ENCODE measurements at regions not wholly inside any gene's neighbourhood (a gene's known extent, or its start where the extent isn't known, plus 50 kb on each side); places are given as distances from the start of the nearest gene placed in this dataset.

DNA sequence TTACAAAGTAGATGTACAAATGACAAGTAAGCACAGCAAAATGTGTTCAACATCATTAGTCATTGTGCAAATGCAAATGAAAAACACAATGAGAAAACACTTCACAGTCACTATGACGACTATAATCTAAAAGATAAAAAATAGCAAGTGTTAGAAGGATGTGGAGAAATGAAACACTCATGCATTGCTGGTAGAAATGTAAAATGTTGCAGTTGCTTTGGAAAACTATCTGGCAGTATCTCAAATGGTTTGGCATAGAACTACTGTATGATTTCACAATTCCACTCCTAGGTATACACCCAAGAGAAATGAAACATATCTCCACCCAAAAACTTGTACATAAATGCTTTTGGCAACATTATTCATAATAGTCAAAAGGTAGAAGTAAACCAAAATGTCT is 459.7 kb upstream of the TRAM1L1 start:
- Mint-ChIP-seq H3K36me3 (no peaks in the 10 kb centered on the region), H3K9me3 (peaks cover 0 to 4% (median 2%) of the 10 kb centered on the region in 3 donors), H3K27me3 (no peaks in the 10 kb centered on the region), H3K4me1 (no peaks in the 10 kb centered on the region), H3K4me3 (no peak overlapping the region), H3K27ac (no peak overlapping the region)
- DNase-seq (no peak), ATAC-seq (replicated peaks in 1 of 4) (no peak)
- no peak overlapping the region for H3K27ac ChIP-seq (ENCODE audit: low read length)
- ChIA-PET CTCF (no interaction called here), POLR2A (no interaction called here)
- H3K36me3 ChIP-seq (ENCODE audit: control insufficient read depth in 2 of 2, extremely low read depth in 1 of 2, insufficient read depth in 1 of 2, low read length in 1 of 2) = no peaks in the 10 kb centered on the region
- no peaks in the 10 kb centered on the region for H3K4me1 ChIP-seq (ENCODE audit: control insufficient read depth in 1 of 2, extremely low read depth in 1 of 2, insufficient read depth in 2 of 2, low read length in 2 of 2)
- no peaks in the 10 kb centered on the region for H3K27me3 ChIP-seq (replicated peaks in 1 of 2; ENCODE audit: control insufficient read depth in 2 of 2, extremely low read depth in 1 of 2, insufficient read depth in 2 of 2, low read length in 1 of 2)
- no peak overlapping the region for H3K4me3 ChIP-seq (ENCODE audit: control insufficient read depth in 1 of 2, extremely low read depth in 1 of 2, low read length in 1 of 2)
- no peaks in the 10 kb centered on the region for H3K9me3 ChIP-seq
- no CpG with 5 or more reads among the region's 1 CpG for WGBS (ENCODE audit: insufficient coverage)

GRCh38 chr4:117549524-117549923 is 464.1 kb upstream of the TRAM1L1 start:
- ChIA-PET POLR2A (no interaction called here), CTCF (no interaction called here)
- H3K4me1 ChIP-seq (ENCODE audit: control insufficient read depth in 1 of 2, extremely low read depth in 1 of 2, insufficient read depth in 2 of 2, low read length in 2 of 2) = no peaks in the 10 kb centered on the region
- no peak overlapping the region for H3K27ac Mint-ChIP-seq
- no peak for ATAC-seq (replicated peaks in 1 of 4)
- no peaks in the 10 kb centered on the region for H3K36me3 ChIP-seq (ENCODE audit: control insufficient read depth in 2 of 2, extremely low read depth in 1 of 2, insufficient read depth in 1 of 2, low read length in 1 of 2)
- H3K9me3 Mint-ChIP-seq = peaks cover 4 to 9% (median 6%) of the 10 kb centered on the region in 3 donors
- H3K27ac ChIP-seq (ENCODE audit: low read length) = no peak overlapping the region
- no peak overlapping the region for H3K4me3 ChIP-seq (ENCODE audit: control insufficient read depth in 1 of 2, extremely low read depth in 1 of 2, low read length in 1 of 2)
- no peaks in the 10 kb centered on the region for H3K9me3 ChIP-seq
- WGBS (ENCODE audit: insufficient coverage) = no CpG with 5 or more reads among the region's 5 CpGs
- H3K27me3 ChIP-seq (replicated peaks in 1 of 2; ENCODE audit: control insufficient read depth in 2 of 2, extremely low read depth in 1 of 2, insufficient read depth in 2 of 2, low read length in 1 of 2) = no peaks in the 10 kb centered on the region
- no peak for DNase-seq
- no peak overlapping the region for H3K4me3 Mint-ChIP-seq
- H3K27me3 Mint-ChIP-seq = no peaks in the 10 kb centered on the region
- H3K4me1 Mint-ChIP-seq = no peaks in the 10 kb centered on the region
- H3K36me3 Mint-ChIP-seq = no peaks in the 10 kb centered on the region

DNA sequence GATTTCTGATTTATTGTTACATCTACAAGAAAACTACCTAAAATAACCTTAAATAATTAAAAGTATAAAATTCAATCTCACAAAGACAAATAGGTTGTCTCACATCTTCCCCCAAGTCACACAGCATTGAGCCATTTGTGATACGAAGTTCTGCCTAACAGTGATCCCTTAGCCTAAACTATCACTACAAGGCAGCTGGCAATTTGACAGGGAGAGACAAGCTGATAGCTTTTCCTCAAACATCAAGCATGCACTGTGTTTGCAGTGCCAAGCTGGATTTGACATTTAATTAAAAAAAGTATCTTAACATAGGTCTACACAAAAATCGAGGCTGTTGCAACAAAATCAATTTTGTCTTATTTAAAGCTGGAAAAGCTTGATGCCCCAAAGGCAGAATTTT is 464.7 kb upstream of the TRAM1L1 start:
- no peaks in the 10 kb centered on the region for H3K4me1 ChIP-seq (ENCODE audit: control insufficient read depth in 1 of 2, extremely low read depth in 1 of 2, insufficient read depth in 2 of 2, low read length in 2 of 2)
- DNase-seq (no peak), ATAC-seq (replicated peaks in 1 of 4) (no peak)
- H3K4me1 Mint-ChIP-seq = no peaks in the 10 kb centered on the region
- no peaks in the 10 kb centered on the region for H3K36me3 ChIP-seq (ENCODE audit: control insufficient read depth in 2 of 2, extremely low read depth in 1 of 2, insufficient read depth in 1 of 2, low read length in 1 of 2)
- no peaks in the 10 kb centered on the region for H3K27me3 ChIP-seq (replicated peaks in 1 of 2; ENCODE audit: control insufficient read depth in 2 of 2, extremely low read depth in 1 of 2, insufficient read depth in 2 of 2, low read length in 1 of 2)
- no peak overlapping the region for H3K4me3 ChIP-seq (ENCODE audit: control insufficient read depth in 1 of 2, extremely low read depth in 1 of 2, low read length in 1 of 2)
- no peaks in the 10 kb centered on the region for H3K36me3 Mint-ChIP-seq
- ChIA-PET CTCF (no interaction called here), POLR2A (no interaction called here)
- no peaks in the 10 kb centered on the region for H3K27me3 Mint-ChIP-seq
- peaks cover 4 to 9% (median 6%) of the 10 kb centered on the region in 3 donors for H3K9me3 Mint-ChIP-seq
- no peaks in the 10 kb centered on the region for H3K9me3 ChIP-seq
- WGBS (ENCODE audit: insufficient coverage) = 100% methylated on average over 1 of the region's 2 CpGs
- H3K4me3 Mint-ChIP-seq = no peak overlapping the region
- no peak overlapping the region for H3K27ac ChIP-seq (ENCODE audit: low read length)
- H3K27ac Mint-ChIP-seq = no peak overlapping the region

GRCh38 chr4:117560329-117560728 is 474.0 kb upstream of the NDST3 start:
- no peaks in the 10 kb centered on the region for H3K9me3 ChIP-seq
- no peak overlapping the region for H3K27ac Mint-ChIP-seq
- CTCF ChIA-PET = no interaction called here
- no peaks in the 10 kb centered on the region for H3K4me1 Mint-ChIP-seq
- no peaks in the 10 kb centered on the region for H3K36me3 Mint-ChIP-seq
- no peak overlapping the region for H3K27ac ChIP-seq (ENCODE audit: low read length)
- no peaks in the 10 kb centered on the region for H3K4me1 ChIP-seq (ENCODE audit: control insufficient read depth in 1 of 2, extremely low read depth in 1 of 2, insufficient read depth in 2 of 2, low read length in 2 of 2)
- no peaks in the 10 kb centered on the region for H3K27me3 Mint-ChIP-seq
- H3K4me3 Mint-ChIP-seq = no peak overlapping the region
- WGBS (ENCODE audit: insufficient coverage) = no CpG with 5 or more reads among the region's 1 CpG
- no peaks in the 10 kb centered on the region for H3K27me3 ChIP-seq (replicated peaks in 1 of 2; ENCODE audit: control insufficient read depth in 2 of 2, extremely low read depth in 1 of 2, insufficient read depth in 2 of 2, low read length in 1 of 2)
- no peak overlapping the region for H3K4me3 ChIP-seq (ENCODE audit: control insufficient read depth in 1 of 2, extremely low read depth in 1 of 2, low read length in 1 of 2)
- POLR2A ChIA-PET = no interaction called here
- ATAC-seq (replicated peaks in 1 of 4) (no peak), DNase-seq (no peak)
- H3K36me3 ChIP-seq (ENCODE audit: control insufficient read depth in 2 of 2, extremely low read depth in 1 of 2, insufficient read depth in 1 of 2, low read length in 1 of 2) = no peaks in the 10 kb centered on the region
- H3K9me3 Mint-ChIP-seq = peaks cover 0 to 13% (median 0%) of the 10 kb centered on the region in 3 donors

- no peak overlapping the region for H3K27ac ChIP-seq (ENCODE audit: low read length)
- H3K36me3 ChIP-seq (ENCODE audit: control insufficient read depth in 2 of 2, extremely low read depth in 1 of 2, insufficient read depth in 1 of 2, low read length in 1 of 2) = no peaks in the 10 kb centered on the region
- no CpG with 5 or more reads among the region's 2 CpGs for WGBS (ENCODE audit: insufficient coverage)
- H3K4me3 ChIP-seq (ENCODE audit: control insufficient read depth in 1 of 2, extremely low read depth in 1 of 2, low read length in 1 of 2) = no peak overlapping the region
- ChIA-PET CTCF (no interaction called here), POLR2A (no interaction called here)
- ATAC-seq (replicated peaks in 1 of 4) (no peak), DNase-seq (no peak)
- no peaks in the 10 kb centered on the region for H3K4me1 Mint-ChIP-seq
- H3K9me3 Mint-ChIP-seq = peaks cover 0 to 11% (median 5%) of the 10 kb centered on the region in 3 donors
- H3K36me3 Mint-ChIP-seq = no peaks in the 10 kb centered on the region
- no peaks in the 10 kb centered on the region for H3K27me3 ChIP-seq (replicated peaks in 1 of 2; ENCODE audit: control insufficient read depth in 2 of 2, extremely low read depth in 1 of 2, insufficient read depth in 2 of 2, low read length in 1 of 2)
- H3K4me1 ChIP-seq (ENCODE audit: control insufficient read depth in 1 of 2, extremely low read depth in 1 of 2, insufficient read depth in 2 of 2, low read length in 2 of 2) = no peaks in the 10 kb centered on the region
- no peak overlapping the region for H3K27ac Mint-ChIP-seq
- no peaks in the 10 kb centered on the region for H3K27me3 Mint-ChIP-seq
- no peaks in the 10 kb centered on the region for H3K9me3 ChIP-seq
- H3K4me3 Mint-ChIP-seq = no peak overlapping the region
These were observed 460.2 kb upstream of the NDST3 start for GRCh38 chr4:117574085-117574484.

GRCh38 chr4:117575850-117576249 is 458.4 kb upstream of the NDST3 start:
- Mint-ChIP-seq H3K27me3 (no peaks in the 10 kb centered on the region), H3K27ac (no peak overlapping the region), H3K36me3 (no peaks in the 10 kb centered on the region), H3K4me3 (no peak overlapping the region), H3K9me3 (peaks cover 0 to 11% (median 5%) of the 10 kb centered on the region in 3 donors), H3K4me1 (no peaks in the 10 kb centered on the region)
- Histone ChIP-seq H3K36me3 (ENCODE audit: control insufficient read depth in 2 of 2, extremely low read depth in 1 of 2, insufficient read depth in 1 of 2, low read length in 1 of 2) (no peaks in the 10 kb centered on the region), H3K27me3 (replicated peaks in 1 of 2; ENCODE audit: control insufficient read depth in 2 of 2, extremely low read depth in 1 of 2, insufficient read depth in 2 of 2, low read length in 1 of 2) (no peaks in the 10 kb centered on the region), H3K4me3 (ENCODE audit: control insufficient read depth in 1 of 2, extremely low read depth in 1 of 2, low read length in 1 of 2) (no peak overlapping the region), H3K9me3 (no peaks in the 10 kb centered on the region), H3K27ac (ENCODE audit: low read length) (no peak overlapping the region), H3K4me1 (ENCODE audit: control insufficient read depth in 1 of 2, extremely low read depth in 1 of 2, insufficient read depth in 2 of 2, low read length in 2 of 2) (no peaks in the 10 kb centered on the region)
- CTCF ChIA-PET = no interaction called here
- WGBS (ENCODE audit: insufficient coverage) = 91% methylated on average over 17 of the region's 24 CpGs
- POLR2A ChIA-PET = no interaction called here
- no peak for DNase-seq
- ATAC-seq (replicated peaks in 1 of 4) = peak in 1 of 4 experiments; percentile 53

GRCh38 chr4:117577686-117578311 is 456.5 kb upstream of the NDST3 start:
- CTCF ChIA-PET = no interaction called here
- Mint-ChIP-seq H3K9me3 (peaks cover 0 to 8% (median 5%) of the 10 kb centered on the region in 3 donors), H3K27me3 (no peaks in the 10 kb centered on the region)

More at GRCh38 chr4:117577686-117578311, 456.5 kb upstream of the NDST3 start:
- no peaks in the 10 kb centered on the region for H3K36me3 ChIP-seq (ENCODE audit: control insufficient read depth in 2 of 2, extremely low read depth in 1 of 2, insufficient read depth in 1 of 2, low read length in 1 of 2)
- no peak overlapping the region for H3K27ac ChIP-seq (ENCODE audit: low read length)
- 90% methylated on average over 2 of the region's 2 CpGs for WGBS (ENCODE audit: insufficient coverage)
- H3K4me1 ChIP-seq (ENCODE audit: control insufficient read depth in 1 of 2, extremely low read depth in 1 of 2, insufficient read depth in 2 of 2, low read length in 2 of 2) = no peaks in the 10 kb centered on the region
- no peaks in the 10 kb centered on the region for H3K4me1 Mint-ChIP-seq
- no peak overlapping the region for H3K4me3 ChIP-seq (ENCODE audit: control insufficient read depth in 1 of 2, extremely low read depth in 1 of 2, low read length in 1 of 2)
- DNase-seq (no peak), ATAC-seq (replicated peaks in 1 of 4) (no peak)
- H3K27me3 ChIP-seq (replicated peaks in 1 of 2; ENCODE audit: control insufficient read depth in 2 of 2, extremely low read depth in 1 of 2, insufficient read depth in 2 of 2, low read length in 1 of 2) = no peaks in the 10 kb centered on the region
- no peak overlapping the region for H3K4me3 Mint-ChIP-seq
- no peaks in the 10 kb centered on the region for H3K36me3 Mint-ChIP-seq
- no peak overlapping the region for H3K27ac Mint-ChIP-seq
- H3K9me3 ChIP-seq = no peaks in the 10 kb centered on the region
- POLR2A ChIA-PET = no interaction called here

Data from T-cell (primary cell).